ENCODE measurements at regions not wholly inside any gene's neighbourhood (a gene's known extent, or its start where the extent isn't known, plus 50 kb on each side); places are given as distances from the start of the nearest gene placed in this dataset.

GRCh38 chr12:24668563-24668962 lies 280.3 kb downstream of the BCAT1 start:
- TF ChIP-seq USF1 (CRISPR knock-in tag; IDR thresholded peaks at IDR 0.05) (no peak), STAT6 (CRISPR knock-in tag; conservative IDR thresholded peaks at IDR 0.05; ENCODE audit: low read depth) (no peak), CTCF (IDR thresholded peaks at IDR 0.05) (no peak), FOXK1 (CRISPR knock-in tag; IDR thresholded peaks at IDR 0.05) (no peak)

Data from WTC11 (cell line).